Prostate gland (tissue), 2 donors: ENCODE measurements at regions not wholly inside any gene's neighbourhood (a gene's known extent, or its start where the extent isn't known, plus 50 kb on each side); places are given as distances from the start of the nearest gene placed in this dataset.
A peak's percentile ranks its signal among the peaks of the same experiment; 100 is the strongest.

Experiments used
- DNase-seq: peaks from one replicate; pipeline ENCODE4 v3.0.0-alpha.2; 2019; ENCODE audit warnings: low spot score
- H3K27ac ChIP-seq, 2 donors: fragments of 200-600 bp; sonication (generic); 2 replicates each; pipeline ENCODE4 v1.5.1; 2017 to 2019
- H3K27me3 ChIP-seq: fragments of 200-600 bp; sonication (generic); replicated peaks from 2 replicates; pipeline ENCODE4 v1.5.1; 2019; ENCODE audit not compliant: insufficient read depth
- H3K36me3 ChIP-seq, 2 donors: fragments of 200-600 bp; sonication (generic); 1 replicate in 1 of 2; 2 replicates in 1 of 2; pipeline versions ENCODE4 v1.5.1 to v1.8.1; 2017 to 2019
- H3K4me1 ChIP-seq: fragments of 200-600 bp; sonication (generic); replicated peaks from 2 replicates; pipeline ENCODE4 v1.5.1; 2019
- H3K4me3 ChIP-seq, 2 donors: fragments of 200-600 bp; sonication (generic); 2 replicates each; pipeline ENCODE4 v1.5.1; 2017 to 2019
- H3K9me3 ChIP-seq: fragments of 200-600 bp; sonication (generic); 2 replicates; pipeline ENCODE4 v1.5.1; 2017
- POLR2A ChIP-seq: fragments of 450-650 bp; IDR thresholded peaks from one replicate; pipeline ENCODE4 v1.6.1; 2016; ENCODE audit warnings: antibody characterized with exemption, mild to moderate bottlenecking
- POLR2AphosphoS5 ChIP-seq: sonication (generic); formaldehyde crosslinking; IDR thresholded peaks from one replicate; pipeline ENCODE4 v1.6.1; 2017; ENCODE audit warnings: antibody characterized with exemption
- WGBS: methylation state at CpG from one replicate; pipeline ENCODE4 v1.1.5; 2018; 5-methylcytosine and 5-hydroxymethylcytosine counted together
- intact Hi-C: fragments of 100-400 bp; cut with DNase I; formaldehyde crosslinking; loops from one replicate; pipeline ENCODE4 v1.14.2; 2022
- TF ChIP-seq, protein P1 (sequence below), 4 experiments: fragments of 200-600 bp in 2 of 4; fragments of 450-650 bp in 2 of 4; sonication (generic) in 2 of 4; IDR thresholded peaks; 1 replicate in 3 of 4; 2 replicates in 1 of 4; pipeline ENCODE4 v1.5.1; 2016 to 2019; ENCODE audit warnings: antibody characterized with exemption in 4 of 4, mild to moderate bottlenecking in 2 of 4, moderate library complexity in 2 of 4

DNA sequence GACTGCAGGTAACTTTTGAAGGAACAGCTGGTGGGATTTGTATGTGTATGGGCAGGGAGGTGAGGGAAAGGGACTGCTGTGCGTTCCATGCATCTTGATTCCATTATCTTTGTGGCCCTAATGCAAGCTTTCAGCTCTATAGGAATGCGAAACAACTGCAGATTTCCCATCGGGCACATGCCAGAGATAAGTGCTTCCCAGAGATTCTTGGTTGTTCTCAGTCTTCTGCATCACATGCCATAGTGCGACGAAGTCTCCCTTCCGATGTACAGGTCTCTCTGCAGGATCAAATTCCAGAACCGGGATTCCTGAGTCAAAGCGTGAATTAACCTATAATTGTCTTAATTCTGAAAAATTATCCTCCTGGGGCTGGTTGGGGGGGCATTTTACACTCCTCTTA is 72.6 kb upstream of the NSMCE3 start:
- no peak for DNase-seq
- Histone ChIP-seq H3K9me3 (no peaks in the 10 kb centered on the region), H3K36me3 (no peaks in the 10 kb centered on the region), H3K4me3 (no peak overlapping the region), H3K27me3 (no peaks in the 10 kb centered on the region), H3K4me1 (no peaks in the 10 kb centered on the region), H3K27ac (no peak overlapping the region)
- intact Hi-C loops = no loop called here
- 91% methylated on average over 8 of the region's 8 CpGs for WGBS
- no peak for TF ChIP-seq POLR2AphosphoS5
- TF ChIP-seq, protein P1, sequence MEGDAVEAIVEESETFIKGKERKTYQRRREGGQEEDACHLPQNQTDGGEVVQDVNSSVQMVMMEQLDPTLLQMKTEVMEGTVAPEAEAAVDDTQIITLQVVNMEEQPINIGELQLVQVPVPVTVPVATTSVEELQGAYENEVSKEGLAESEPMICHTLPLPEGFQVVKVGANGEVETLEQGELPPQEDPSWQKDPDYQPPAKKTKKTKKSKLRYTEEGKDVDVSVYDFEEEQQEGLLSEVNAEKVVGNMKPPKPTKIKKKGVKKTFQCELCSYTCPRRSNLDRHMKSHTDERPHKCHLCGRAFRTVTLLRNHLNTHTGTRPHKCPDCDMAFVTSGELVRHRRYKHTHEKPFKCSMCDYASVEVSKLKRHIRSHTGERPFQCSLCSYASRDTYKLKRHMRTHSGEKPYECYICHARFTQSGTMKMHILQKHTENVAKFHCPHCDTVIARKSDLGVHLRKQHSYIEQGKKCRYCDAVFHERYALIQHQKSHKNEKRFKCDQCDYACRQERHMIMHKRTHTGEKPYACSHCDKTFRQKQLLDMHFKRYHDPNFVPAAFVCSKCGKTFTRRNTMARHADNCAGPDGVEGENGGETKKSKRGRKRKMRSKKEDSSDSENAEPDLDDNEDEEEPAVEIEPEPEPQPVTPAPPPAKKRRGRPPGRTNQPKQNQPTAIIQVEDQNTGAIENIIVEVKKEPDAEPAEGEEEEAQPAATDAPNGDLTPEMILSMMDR (IDR thresholded peaks at IDR 0.05) = no peak
- TF ChIP-seq POLR2A = no peak

DNA sequence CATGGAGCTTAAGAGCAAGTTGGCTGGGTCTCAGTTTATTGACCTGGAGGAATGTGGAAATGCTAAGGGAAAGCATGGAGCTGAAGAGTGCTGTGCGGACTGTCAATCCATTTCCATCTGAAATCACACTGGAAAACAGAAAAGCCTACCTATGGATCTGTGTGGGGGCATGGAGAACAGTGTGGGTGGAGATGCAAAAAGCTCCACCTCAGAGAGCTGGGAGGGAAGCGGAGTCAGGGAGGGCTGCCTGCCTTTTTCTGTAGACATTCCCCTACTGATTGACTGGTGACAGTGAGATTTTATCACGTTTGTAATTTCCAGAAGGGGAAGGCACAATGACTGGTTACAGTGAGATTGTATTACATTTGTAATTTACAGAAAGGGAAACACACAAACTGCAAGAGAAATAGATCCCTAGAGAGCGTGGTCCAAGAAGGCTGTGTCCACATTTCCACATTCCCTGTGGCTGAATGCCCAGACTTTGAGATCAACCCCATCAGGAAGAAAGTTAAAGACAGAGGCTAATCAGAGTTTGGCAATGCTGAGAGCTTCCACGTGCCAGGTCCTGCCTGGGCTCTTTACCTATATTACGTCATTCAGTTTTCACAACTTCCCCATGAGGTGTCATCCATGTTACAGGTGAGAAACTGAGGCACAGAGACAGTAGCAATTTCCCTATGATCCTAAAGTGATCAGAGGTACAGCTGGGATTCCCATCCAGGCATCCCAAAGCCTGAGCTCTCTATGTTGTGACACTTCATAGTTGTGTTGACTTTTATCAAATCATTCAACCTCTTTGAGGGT is 67.7 kb upstream of the NSMCE3 start:
- H3K27ac ChIP-seq = no peak overlapping the region
- H3K4me3 ChIP-seq = no peak overlapping the region
- intact Hi-C loops = no loop called here
- DNase-seq = peak; percentile 75
- TF ChIP-seq, protein P1 (IDR thresholded peaks at IDR 0.05) = no peak
- TF ChIP-seq POLR2AphosphoS5 (peak; percentile 80), POLR2A (no peak)
- WGBS = 23% methylated on average over 6 of the region's 6 CpGs
- no peaks in the 10 kb centered on the region for H3K9me3 ChIP-seq
- no peaks in the 10 kb centered on the region for H3K36me3 ChIP-seq
- no peaks in the 10 kb centered on the region for H3K27me3 ChIP-seq
- no peaks in the 10 kb centered on the region for H3K4me1 ChIP-seq

DNA sequence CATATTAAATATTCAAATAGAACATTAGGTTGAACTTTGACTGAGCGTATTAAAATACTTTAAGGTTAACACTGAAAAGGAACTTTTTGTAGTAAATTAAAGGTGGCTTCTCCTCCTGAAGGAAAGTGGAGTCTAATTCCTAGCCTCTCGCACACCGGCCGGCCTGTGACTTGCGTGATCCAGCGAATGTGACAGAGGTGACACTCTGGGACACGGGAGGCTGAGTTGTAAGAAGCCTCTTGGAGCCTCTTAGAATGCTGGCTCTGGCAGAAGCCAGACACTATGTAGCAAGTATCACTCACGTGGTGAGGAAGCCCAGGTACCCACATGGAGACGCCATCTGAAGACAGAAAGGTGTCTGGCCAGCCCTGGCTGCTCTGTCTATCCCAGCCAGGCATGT is 64.9 kb upstream of the NSMCE3 start:
- TF ChIP-seq POLR2AphosphoS5 (no peak), POLR2A (no peak)
- TF ChIP-seq, protein P1 (IDR thresholded peaks at IDR 0.05) = no peak
- H3K36me3 ChIP-seq = no peaks in the 10 kb centered on the region
- H3K9me3 ChIP-seq = no peaks in the 10 kb centered on the region
- 91% methylated on average over 9 of the region's 9 CpGs for WGBS
- DNase-seq = no peak
- intact Hi-C loops = no loop called here
- H3K4me1 ChIP-seq = no peaks in the 10 kb centered on the region
- no peaks in the 10 kb centered on the region for H3K27me3 ChIP-seq
- no peak overlapping the region for H3K4me3 ChIP-seq
- no peak overlapping the region for H3K27ac ChIP-seq

DNA sequence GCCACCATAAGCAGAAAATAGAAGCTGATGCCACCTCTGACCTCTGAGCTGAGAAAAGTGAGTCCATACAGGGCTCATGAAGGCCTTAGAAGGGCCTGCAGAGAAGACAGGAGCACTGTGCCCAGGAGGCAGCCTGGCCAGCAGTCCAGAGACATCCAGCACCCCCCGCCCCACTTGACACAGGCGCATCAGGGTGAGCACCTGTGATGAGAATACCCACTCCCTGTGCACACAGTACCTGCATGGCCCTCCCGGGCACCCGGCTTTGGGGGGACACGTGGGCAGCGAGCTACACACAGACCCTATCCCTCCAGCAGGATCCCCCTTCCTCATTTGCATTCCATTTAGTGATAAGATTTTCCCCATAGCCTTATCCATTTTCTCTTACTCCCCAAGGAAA is 63.6 kb upstream of the NSMCE3 start:
- Histone ChIP-seq H3K4me3 (no peak overlapping the region), H3K36me3 (no peaks in the 10 kb centered on the region), H3K9me3 (no peaks in the 10 kb centered on the region), H3K27ac (no peak overlapping the region), H3K27me3 (no peaks in the 10 kb centered on the region), H3K4me1 (no peaks in the 10 kb centered on the region)
- intact Hi-C loops = no loop called here
- 83% methylated on average over 6 of the region's 6 CpGs for WGBS
- no peak for DNase-seq
- no peak for TF ChIP-seq POLR2AphosphoS5
- no peak for TF ChIP-seq POLR2A
- TF ChIP-seq, protein P1 (IDR thresholded peaks at IDR 0.05) = no peak

DNA sequence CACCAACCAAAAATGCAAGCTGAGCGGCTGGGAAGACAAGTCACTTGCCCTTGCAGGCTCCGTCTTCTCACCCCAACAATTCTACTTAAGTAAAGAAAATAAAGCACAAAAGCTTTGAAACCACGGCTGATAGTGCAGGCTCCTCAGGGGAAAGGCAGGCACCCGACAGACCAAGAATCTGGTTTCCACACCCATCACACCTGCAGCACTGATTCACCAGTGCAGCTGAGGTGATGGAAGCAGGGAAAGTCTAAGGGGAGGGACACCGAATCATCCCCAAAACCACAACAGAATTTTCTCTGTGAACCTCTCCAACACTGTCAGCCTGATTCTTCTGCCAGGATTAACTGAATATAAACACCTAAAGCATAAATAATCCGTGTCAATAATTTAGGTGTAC is 62.0 kb upstream of the NSMCE3 start:
- TF ChIP-seq, protein P1 (IDR thresholded peaks at IDR 0.05) = no peak
- TF ChIP-seq POLR2AphosphoS5 = no peak
- no peak for TF ChIP-seq POLR2A
- Histone ChIP-seq H3K36me3 (no peaks in the 10 kb centered on the region), H3K27ac (no peak overlapping the region), H3K9me3 (no peaks in the 10 kb centered on the region), H3K4me3 (no peak overlapping the region), H3K27me3 (no peaks in the 10 kb centered on the region), H3K4me1 (no peaks in the 10 kb centered on the region)
- WGBS = 66% methylated on average over 6 of the region's 6 CpGs
- no peak for DNase-seq
- intact Hi-C loops = no loop called here
